HepG2 (cell line): ENCODE measurements at regions not wholly inside any gene's neighbourhood (a gene's known extent, or its start where the extent isn't known, plus 50 kb on each side); places are given as distances from the start of the nearest gene placed in this dataset.

ENCODE experiments used
- ATAC-seq: fragments of 200-7000 bp; cut with Tn5 transposase; 3 replicates; pipeline ENCODE4 v1.9.1; 2020; ENCODE audit warnings: mild to moderate bottlenecking, moderate library complexity
- BruUV-seq: library from RNA; stranded (reverse); fragments of 400-500 nt; replicated peaks from 2 replicates; lab custom pipeline; 2021; lab: Mats Ljungman, UMichigan
- CTCF ChIA-PET: fragments of 300-600 bp; formaldehyde crosslinking; extraction: SDS; loops from one replicate; lab custom pipeline; 2021; ENCODE audit warnings: low total read pairs, inconsistent platforms, low intra/inter-chr PET ratio; lab: Yijun Ruan, JAX
- POLR2A ChIA-PET: fragments of 350-600 bp; sonication (Branson Sonifier 250); formaldehyde crosslinking; loops from one replicate; lab custom pipeline; 2020; ENCODE audit warnings: antibody characterized with exemption, inconsistent platforms; lab: Yijun Ruan, JAX
- DNase-seq: peaks from one replicate; pipeline ENCODE4 v3.0.0-alpha.2; 2015; ENCODE audit warnings: low spot score
- FAIRE-seq: peaks from 3 replicates; lab custom pipeline; 2011; peaks lifted over from hg19 to GRCh38; lab: Jason Lieb, UNC
- H2AFZ ChIP-seq: one replicate; pipeline ENCODE4 v1.6.1; 2011; ENCODE audit warnings: low read length, inconsistent platforms
- H3K27ac ChIP-seq: fragments of 300-600 bp; 3 replicates; pipeline ENCODE4 v1.8.0; 2011; ENCODE audit warnings: mixed run types, mild to moderate bottlenecking, mixed read lengths, low read length, inconsistent platforms; ENCODE audit not compliant: insufficient read depth; ENCODE audit errors: extremely low read length
- H3K27me3 ChIP-seq, 2 experiments: fragments of 200-600 bp in 1 of 2; 2 replicates in 1 of 2; 3 replicates in 1 of 2; pipeline versions ENCODE4 v1.6.0 to v1.8.0; 2011; ENCODE audit warnings: low read length in 2 of 2, mild to moderate bottlenecking in 2 of 2, moderate library complexity in 2 of 2, inconsistent platforms in 1 of 2; ENCODE audit not compliant: insufficient read depth in 2 of 2, control insufficient read depth in 1 of 2
- H3K36me3 ChIP-seq, 2 experiments: fragments of 200-600 bp in 1 of 2; replicated peaks in 1 of 2; 2 replicates in 1 of 2; 3 replicates in 1 of 2; pipeline versions ENCODE4 v1.5.1 to v1.8.0; 2011; ENCODE audit warnings: low read length in 2 of 2, inconsistent platforms in 1 of 2; ENCODE audit not compliant: insufficient read depth in 2 of 2, control insufficient read depth in 1 of 2
- H3K4me1 ChIP-seq: 2 replicates; pipeline ENCODE4 v1.5.1; 2012; ENCODE audit warnings: low read length, inconsistent platforms; ENCODE audit not compliant: insufficient read depth
- H3K4me2 ChIP-seq: 2 replicates; pipeline ENCODE4 v1.6.0; 2011; ENCODE audit warnings: low read depth, low read length, inconsistent platforms
- H3K4me3 ChIP-seq, 3 experiments: fragments of 200-600 bp in 1 of 3; sonication (generic), shearing (Covaris generic) in 1 of 3; replicated peaks in 1 of 3; 2 replicates each; pipeline ENCODE4 v1.5.1; 2011 to 2016; ENCODE audit warnings: low read length in 3 of 3, inconsistent platforms in 2 of 3, low read depth in 2 of 3, mild to moderate bottlenecking in 2 of 3, control low read depth in 1 of 3, mixed read lengths in 1 of 3; ENCODE audit not compliant: insufficient read depth in 1 of 3
- H3K79me2 ChIP-seq: one replicate; pipeline ENCODE4 v1.6.1; 2011; ENCODE audit warnings: low read length, inconsistent platforms; ENCODE audit not compliant: insufficient read depth
- H3K9ac ChIP-seq: 2 replicates; pipeline ENCODE4 v1.6.0; 2011; ENCODE audit warnings: mild to moderate bottlenecking, low read depth, low read length, inconsistent platforms; ENCODE audit not compliant: insufficient read depth
- H3K9me3 ChIP-seq: 2 replicates; pipeline ENCODE4 v1.5.1; 2012; ENCODE audit warnings: mild to moderate bottlenecking, low read length
- H4K20me1 ChIP-seq: 2 replicates; pipeline ENCODE4 v1.6.0; 2011; ENCODE audit warnings: inconsistent platforms, mild to moderate bottlenecking, low read length, moderate library complexity; ENCODE audit not compliant: insufficient read depth
- CTCF ChIP-seq: sonication (generic); formaldehyde crosslinking; IDR thresholded peaks from 2 replicates; pipeline ENCODE4 v1.5.0; 2020; ENCODE audit warnings: mild to moderate bottlenecking, missing genetic modification reagents, moderate library complexity
- MAFF ChIP-seq: IDR thresholded peaks from 2 replicates; pipeline ENCODE4 v1.6.1; 2011; ENCODE audit warnings: low read depth, low read length, improper control_type of control experiment
- MAFK ChIP-seq, 2 experiments: IDR thresholded peaks in 1 of 2; conservative IDR thresholded peaks in 1 of 2; 2 replicates each; pipeline ENCODE4 v1.6.1; 2011; ENCODE audit warnings: improper control_type of control experiment in 2 of 2, low read length in 2 of 2
- RAD21 ChIP-seq: fragments of 450-650 bp; formaldehyde crosslinking; IDR thresholded peaks from 2 replicates; pipeline ENCODE4 v1.5.0; 2020; ENCODE audit warnings: mild to moderate bottlenecking
- SOX5 ChIP-seq: IDR thresholded peaks from 2 replicates; pipeline ENCODE4 v1.6.1; 2016; ENCODE audit warnings: borderline replicate concordance
- ZNF12 ChIP-seq: sonication (generic); formaldehyde crosslinking; IDR thresholded peaks from 2 replicates; pipeline ENCODE4 v1.5.0; 2020; ENCODE audit warnings: missing genetic modification reagents
- ZNF142 ChIP-seq: sonication (generic); formaldehyde crosslinking; IDR thresholded peaks from 2 replicates; pipeline ENCODE4 v1.4.0; 2020; ENCODE audit warnings: missing genetic modification reagents
- ZNF530 ChIP-seq: sonication (generic); formaldehyde crosslinking; IDR thresholded peaks from 2 replicates; pipeline ENCODE4 v1.5.0; 2020; ENCODE audit warnings: low read depth, mild to moderate bottlenecking, missing genetic modification reagents
- in situ Hi-C: cut with HindIII; loops from 2 replicates; pipeline ENCODE4 v1.10.0; 2017; ENCODE audit warnings: low pct_unique_long_range_greater_than_20kb; ENCODE audit not compliant: extremely low pct_ligation_motif_present
- intact Hi-C: fragments of 100-400 bp; cut with micrococcal nuclease; formaldehyde crosslinking; loops from one replicate; pipeline ENCODE4 v1.10.0; 2022; ENCODE audit not compliant: unreplicated experiment

GRCh38 chr2:163369111-163369510, 366.7 kb downstream of the FIGN start (continued):
- TF ChIP-seq ZNF142, result no peak
- TF ChIP-seq ZNF12 (CRISPR knock-in tag), result no peak
- no peak for TF ChIP-seq RAD21

- in situ Hi-C loops, result no loop called here
- no peaks in the 10 kb centered on the region for H3K36me3 ChIP-seq
- ATAC-seq, result no peak
- no TSS peak for BruUV-seq
- H3K9me3 ChIP-seq, result no peaks in the 10 kb centered on the region
- no peak overlapping the region for H3K27ac ChIP-seq
- no peaks in the 10 kb centered on the region for H3K79me2 ChIP-seq
- CTCF ChIA-PET, result no interaction called here
- no peaks in the 10 kb centered on the region for H3K27me3 ChIP-seq
- no peak overlapping the region for H3K4me2 ChIP-seq
- H3K9ac ChIP-seq, result no peak overlapping the region
- intact Hi-C loops, result no loop called here
- DNase-seq, result no peak
- FAIRE-seq, result no peak
- H3K4me1 ChIP-seq, result no peaks in the 10 kb centered on the region
- H3K4me3 ChIP-seq, result no peak overlapping the region
- no peaks in the 10 kb centered on the region for H4K20me1 ChIP-seq
- TF ChIP-seq CTCF (CRISPR knock-in tag) (no peak), MAFF (peak; percentile 83), MAFK (conservative IDR thresholded peaks at IDR 0.05 in 1 of 2, IDR thresholded peaks at IDR 0.05 in 1 of 2; ENCODE audit: low read length in 2 of 2) (peak; percentile 88 to 89), ZNF530 (CRISPR knock-in tag) (no peak), SOX5 (no peak)
- POLR2A ChIA-PET, result no interaction called here
- H2AFZ ChIP-seq, result no peak overlapping the region
These were observed 367.2 kb downstream of the FIGN start for GRCh38 chr2:163368655-163369054.
